SU-DHL-6 (cell line): ENCODE measurements at regions not wholly inside any gene's neighbourhood (a gene's known extent, or its start where the extent isn't known, plus 50 kb on each side); places are given as distances from the start of the nearest gene placed in this dataset.

Experiments used
- H2AFZ ChIP-seq: fragments of 200-600 bp; sonication (generic); 2 replicates; pipeline ENCODE4 v1.6.1; 2014; ENCODE audit warnings: low read depth, mild to moderate bottlenecking, moderate library complexity, mixed read lengths, antibody characterized with exemption, low read length; ENCODE audit not compliant: severe bottlenecking
- H3F3A ChIP-seq: fragments of 200-600 bp; shearing (Covaris generic); 2 replicates; pipeline ENCODE4 v1.6.0; 2016; ENCODE audit warnings: antibody characterized with exemption, mild to moderate bottlenecking; ENCODE audit not compliant: insufficient read depth
- H3K27ac ChIP-seq: fragments of 200-600 bp; sonication (generic); 2 replicates; pipeline ENCODE4 v1.5.1; 2016; ENCODE audit warnings: low read depth, mild to moderate bottlenecking, low read length, moderate library complexity, mixed read lengths
- H3K27me3 ChIP-seq: fragments of 200-600 bp; sonication (generic), shearing (Covaris generic); 2 replicates; pipeline ENCODE4 v1.6.0; 2014; ENCODE audit warnings: mild to moderate bottlenecking, low read length
- H3K36me3 ChIP-seq: fragments of 200-600 bp; sonication (generic); 2 replicates; pipeline ENCODE4 v1.6.1; 2014; ENCODE audit warnings: mild to moderate bottlenecking, low read length, mixed read lengths
- H3K4me2 ChIP-seq: fragments of 300-600, 200-600 bp; shearing (Covaris generic), sonication (generic); 2 replicates; pipeline ENCODE4 v1.6.0; 2014; ENCODE audit warnings: low read length, low read depth, mild to moderate bottlenecking; ENCODE audit not compliant: poor library complexity, severe bottlenecking
- H3K4me3 ChIP-seq: fragments of 200-600 bp; sonication (generic); 2 replicates; pipeline ENCODE4 v1.5.1; 2014; ENCODE audit warnings: antibody characterized with exemption, low read length, mild to moderate bottlenecking, mixed read lengths; ENCODE audit not compliant: insufficient read depth, poor library complexity, severe bottlenecking
- H3K79me2 ChIP-seq: fragments of 200-600 bp; sonication (generic); 2 replicates; pipeline ENCODE4 v1.6.1; 2014; ENCODE audit warnings: mild to moderate bottlenecking, low read length, moderate library complexity; ENCODE audit not compliant: insufficient read depth
- H3K9ac ChIP-seq: fragments of 200-600 bp; sonication (generic); 2 replicates; pipeline ENCODE4 v1.7.0; 2014; ENCODE audit warnings: mild to moderate bottlenecking, low read length
- H3K9me2 ChIP-seq: fragments of 200-600 bp; sonication (generic); replicated peaks from 2 replicates; pipeline ENCODE4 v1.6.1; 2014; ENCODE audit warnings: low read length; ENCODE audit not compliant: insufficient read depth
- H3K9me3 ChIP-seq: fragments of 200-600 bp; sonication (generic); 2 replicates; pipeline ENCODE4 v1.6.1; 2014; ENCODE audit warnings: low read length, mixed read lengths; ENCODE audit not compliant: insufficient read depth
- H4K20me1 ChIP-seq: fragments of 200-600 bp; sonication (generic); 2 replicates; pipeline ENCODE4 v1.6.1; 2014; ENCODE audit warnings: low read depth, mild to moderate bottlenecking, antibody characterized with exemption, low read length, moderate library complexity, mixed read lengths
- CTCF ChIP-seq: fragments of 200-600 bp; sonication (generic); IDR thresholded peaks from one replicate; pipeline ENCODE4 v1.5.1; 2017; ENCODE audit warnings: antibody characterized with exemption, mild to moderate bottlenecking, low read length, moderate library complexity; ENCODE audit not compliant: insufficient read depth, poor library complexity, severe bottlenecking
- EZH2phosphoT487 ChIP-seq: fragments of 200-600 bp; sonication (generic), shearing (Covaris generic); conservative IDR thresholded peaks from 2 replicates; pipeline ENCODE4 v1.6.1; 2018; ENCODE audit warnings: mild to moderate bottlenecking, antibody characterized with exemption, low read length, moderate library complexity, mixed read lengths

DNA sequence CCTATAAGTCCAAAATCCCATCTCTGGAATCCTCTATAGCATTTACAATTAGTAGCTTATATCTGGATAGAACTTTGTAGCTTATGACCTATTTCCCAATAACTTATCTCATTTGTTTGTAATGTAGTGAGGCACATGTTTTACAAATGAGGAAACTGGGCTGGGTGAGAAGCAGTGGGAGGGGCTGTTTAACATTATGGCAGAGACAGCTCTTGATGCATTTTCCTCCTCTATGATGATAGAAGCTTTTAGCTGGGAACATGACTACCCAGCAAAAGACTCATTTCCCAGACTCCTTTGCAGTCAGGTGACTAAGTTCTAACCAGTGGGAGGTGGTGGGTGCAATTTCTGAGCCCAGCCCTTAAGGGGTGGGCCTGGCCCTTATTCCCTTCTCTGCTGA, 179.7 kb downstream of the TTC8 start:
- Histone ChIP-seq H3K9me3 (no peaks in the 10 kb centered on the region), H3K27me3 (no peaks in the 10 kb centered on the region), H3K79me2 (no peaks in the 10 kb centered on the region), H3K36me3 (no peaks in the 10 kb centered on the region), H2AFZ (no peak overlapping the region), H3F3A (no peaks in the 10 kb centered on the region), H3K9me2 (no peaks in the 10 kb centered on the region), H3K9ac (no peak overlapping the region), H4K20me1 (no peaks in the 10 kb centered on the region), H3K4me3 (no peak overlapping the region), H3K4me2 (no peak overlapping the region), H3K27ac (no peak overlapping the region)
- no peak for TF ChIP-seq EZH2phosphoT487
- TF ChIP-seq CTCF = no peak

DNA sequence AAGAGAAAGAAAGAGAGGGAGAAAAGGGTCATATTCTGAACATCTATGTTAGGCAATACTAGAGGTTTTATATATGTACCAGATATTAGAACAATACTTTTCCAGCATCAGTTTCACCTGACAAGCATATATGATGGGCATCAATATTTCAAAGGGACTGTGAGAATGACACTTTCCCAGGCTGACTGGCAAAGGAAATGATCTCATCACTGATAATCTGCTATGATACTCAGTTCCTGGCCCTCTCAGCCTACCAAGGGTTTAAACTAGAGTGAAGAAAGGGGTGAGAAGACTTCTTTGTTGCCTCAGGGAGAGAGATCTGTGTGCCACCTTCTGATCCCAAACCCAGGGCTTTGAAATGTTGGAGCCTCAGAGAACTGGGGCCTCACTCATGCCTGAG, 183.5 kb downstream of the TTC8 start:
- H2AFZ ChIP-seq = no peak overlapping the region
- TF ChIP-seq EZH2phosphoT487 (no peak), CTCF (no peak)

DNA sequence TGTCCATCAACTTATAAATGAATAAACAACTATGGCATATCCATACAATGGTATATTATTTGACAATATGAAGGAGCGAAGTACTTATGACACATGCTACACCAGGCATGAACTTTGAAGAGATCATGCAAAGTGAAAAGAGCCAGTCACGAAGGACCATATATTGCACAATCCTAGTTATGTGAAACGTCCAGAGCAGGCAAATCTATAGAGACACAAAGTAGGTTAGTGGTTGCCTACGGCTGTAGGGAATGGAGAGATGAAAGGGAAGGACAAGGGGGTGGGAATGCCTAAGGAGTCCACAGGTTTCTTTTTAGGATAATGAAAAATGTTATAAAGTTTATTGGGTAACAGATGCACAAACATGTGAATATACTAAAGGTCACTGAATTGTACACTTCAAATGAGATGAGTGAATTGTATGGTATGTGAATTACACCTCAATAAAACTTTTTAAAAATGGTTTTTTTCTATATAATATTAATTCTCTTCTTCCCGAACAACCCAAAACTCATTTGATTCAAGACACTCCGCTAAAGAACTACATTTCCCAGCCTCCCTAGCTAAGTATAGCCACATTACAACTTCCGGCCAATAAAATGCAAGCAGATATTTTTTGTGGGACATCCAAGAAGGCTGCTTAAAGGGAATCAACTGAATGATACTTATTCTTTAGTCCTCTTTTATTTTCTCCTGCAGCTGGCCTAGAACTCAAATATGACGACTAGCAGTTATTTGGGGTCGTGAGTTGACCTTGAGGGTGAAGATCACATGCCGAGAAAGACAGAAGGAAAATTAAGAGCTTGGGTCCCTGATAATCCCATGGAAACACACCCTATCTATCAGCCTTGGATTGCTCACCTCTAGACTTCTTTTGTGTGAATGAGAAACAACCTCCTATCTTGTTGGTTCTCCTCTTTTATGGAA, 187.2 kb downstream of the TTC8 start:
- Histone ChIP-seq H2AFZ (no peak overlapping the region), H3K27me3 (no peaks in the 10 kb centered on the region), H3K4me3 (no peak overlapping the region), H3K79me2 (no peaks in the 10 kb centered on the region), H3K4me2 (no peak overlapping the region), H3K9me3 (no peaks in the 10 kb centered on the region), H3K9ac (no peak overlapping the region), H3K36me3 (no peaks in the 10 kb centered on the region), H3K27ac (no peak overlapping the region), H3F3A (no peaks in the 10 kb centered on the region), H4K20me1 (no peaks in the 10 kb centered on the region), H3K9me2 (no peaks in the 10 kb centered on the region)
- TF ChIP-seq CTCF (no peak), EZH2phosphoT487 (no peak)

More for the DNA sequence above, 183.5 kb downstream of the TTC8 start:
- H3K9me3 ChIP-seq = no peaks in the 10 kb centered on the region
- no peaks in the 10 kb centered on the region for H3K79me2 ChIP-seq
- no peaks in the 10 kb centered on the region for H3K36me3 ChIP-seq
- H3K4me2 ChIP-seq = no peak overlapping the region
- no peaks in the 10 kb centered on the region for H3F3A ChIP-seq
- H3K9ac ChIP-seq = no peak overlapping the region
- H3K4me3 ChIP-seq = no peak overlapping the region
- no peaks in the 10 kb centered on the region for H4K20me1 ChIP-seq
- no peaks in the 10 kb centered on the region for H3K27me3 ChIP-seq
- no peaks in the 10 kb centered on the region for H3K9me2 ChIP-seq
- H3K27ac ChIP-seq = no peak overlapping the region
